Thoracic aorta (tissue), 2 donors: ENCODE measurements at regions not wholly inside any gene's neighbourhood (a gene's known extent, or its start where the extent isn't known, plus 50 kb on each side); places are given as distances from the start of the nearest gene placed in this dataset.

Source experiments
- ATAC-seq: fragments of 150-250 bp; one replicate; pipeline ENCODE4 v1.8.0; 2017; ENCODE audit warnings: low read depth; ENCODE audit not compliant: insufficient number of reproducible peaks, low FRiP score
- DNase-seq: peaks from one replicate; pipeline ENCODE4 v3.0.0-alpha.2; 2020; ENCODE audit warnings: low spot score
- H3K27ac ChIP-seq, 2 donors: fragments of 200-600 bp; sonication (generic); 1 replicate in 1 of 2; 2 replicates in 1 of 2; pipeline ENCODE4 v1.5.1; 2016; ENCODE audit warnings: mild to moderate bottlenecking in 2 of 2, moderate library complexity in 2 of 2
- H3K27me3 ChIP-seq: fragments of 200-600 bp; sonication (generic); replicated peaks from 2 replicates; pipeline ENCODE4 v1.6.0; 2016; ENCODE audit warnings: mild to moderate bottlenecking; ENCODE audit not compliant: insufficient read depth
- H3K36me3 ChIP-seq: fragments of 200-600 bp; sonication (generic); one replicate; pipeline ENCODE4 v1.5.1; 2016
- H3K4me1 ChIP-seq, 2 donors: fragments of 200-600 bp; sonication (generic); 1 replicate in 1 of 2; 2 replicates in 1 of 2; pipeline versions ENCODE4 v1.5.1 to v1.6.0; 2016; ENCODE audit warnings: low read depth in 2 of 2, mild to moderate bottlenecking in 1 of 2; ENCODE audit not compliant: control insufficient read depth in 1 of 2
- H3K4me3 ChIP-seq: fragments of 200-600 bp; sonication (generic); 2 replicates; pipeline ENCODE4 v1.5.1; 2016; ENCODE audit warnings: mild to moderate bottlenecking
- H3K9me3 ChIP-seq: fragments of 200-600 bp; sonication (generic); 2 replicates; pipeline ENCODE4 v1.5.1; 2016
- CTCF ChIP-seq: fragments of 200-600 bp; sonication (generic); IDR thresholded peaks from one replicate; pipeline ENCODE4 v1.5.1; 2019; ENCODE audit warnings: antibody characterized with exemption

GRCh38 chr18:65568866-65569265 is 181.9 kb upstream of the CDH7 start:
- H3K4me1 ChIP-seq, result no peaks in the 10 kb centered on the region
- no peak for ATAC-seq
- H3K9me3 ChIP-seq, result no peaks in the 10 kb centered on the region
- DNase-seq, result no peak
- no peak overlapping the region for H3K4me3 ChIP-seq
- H3K27ac ChIP-seq, result no peak overlapping the region
- H3K36me3 ChIP-seq, result no peaks in the 10 kb centered on the region
- TF ChIP-seq CTCF, result no peak
- H3K27me3 ChIP-seq, result no peaks in the 10 kb centered on the region

DNA sequence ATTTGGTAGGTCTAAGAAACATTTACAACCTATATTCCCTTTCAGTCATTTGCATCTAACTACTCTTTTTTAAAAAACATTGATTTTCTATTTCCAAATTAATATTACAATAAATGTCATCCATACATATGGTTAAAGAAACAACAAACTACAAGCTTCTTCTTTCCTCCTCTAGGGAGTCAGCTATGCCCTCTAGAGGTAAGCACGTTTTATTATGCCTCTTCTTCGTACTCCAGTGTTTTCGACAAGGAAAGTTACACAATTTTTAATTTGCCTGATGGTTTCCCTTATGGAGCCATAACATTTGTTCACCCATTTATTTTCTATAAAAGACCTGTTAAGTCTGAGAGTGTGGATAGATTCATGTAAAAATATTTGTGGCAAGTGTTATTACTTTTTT is 183.4 kb upstream of the CDH7 start:
- DNase-seq, result no peak
- H3K36me3 ChIP-seq, result no peaks in the 10 kb centered on the region
- no peak overlapping the region for H3K27ac ChIP-seq
- no peak for ATAC-seq
- H3K4me3 ChIP-seq, result no peak overlapping the region
- no peaks in the 10 kb centered on the region for H3K27me3 ChIP-seq
- H3K9me3 ChIP-seq, result no peaks in the 10 kb centered on the region
- TF ChIP-seq CTCF, result no peak
- H3K4me1 ChIP-seq, result no peaks in the 10 kb centered on the region

DNA sequence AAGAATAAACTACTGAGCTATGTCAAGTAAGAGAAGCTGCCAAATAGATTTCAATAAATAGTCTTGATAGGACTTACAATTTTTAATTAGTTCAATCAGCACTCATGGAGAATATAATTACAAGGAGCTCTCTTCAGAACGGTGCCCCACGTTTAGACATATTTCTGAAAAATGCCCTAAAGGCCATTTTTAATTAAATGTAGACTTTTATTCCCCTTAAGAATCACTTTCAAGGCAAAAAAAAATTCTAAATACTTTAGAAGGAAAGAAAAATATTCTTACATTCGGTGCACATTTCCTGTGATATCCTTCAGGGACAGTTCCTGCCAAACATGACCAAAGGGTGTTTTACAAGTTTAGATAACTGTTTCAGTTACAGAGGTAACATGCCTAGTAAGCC is 202.5 kb upstream of the CDH7 start:
- TF ChIP-seq CTCF, result no peak
- no peaks in the 10 kb centered on the region for H3K9me3 ChIP-seq
- ATAC-seq, result no peak

DNA sequence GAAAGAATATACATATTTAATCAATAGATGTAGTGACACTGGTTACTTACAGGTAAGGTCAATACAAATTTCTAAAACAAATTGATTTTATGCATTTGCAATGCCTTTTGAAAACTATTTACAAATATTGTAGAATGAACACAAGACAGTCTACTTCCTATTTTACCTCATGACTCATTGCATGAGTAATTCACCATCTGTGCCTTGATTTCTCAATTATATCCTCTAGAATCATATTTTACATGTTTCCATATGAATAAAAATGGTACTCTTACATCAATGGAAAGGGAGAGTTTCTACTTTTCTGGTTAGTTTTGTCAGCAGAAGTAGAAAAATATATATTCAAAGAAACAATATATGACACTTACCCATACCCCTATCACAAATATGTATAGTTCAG is 203.8 kb upstream of the CDH7 start:
- no peaks in the 10 kb centered on the region for H3K9me3 ChIP-seq
- TF ChIP-seq CTCF, result no peak
- H3K27me3 ChIP-seq, result no peaks in the 10 kb centered on the region
- H3K4me3 ChIP-seq, result no peak overlapping the region
- ATAC-seq (no peak), DNase-seq (no peak)
- H3K4me1 ChIP-seq, result no peaks in the 10 kb centered on the region
- H3K27ac ChIP-seq, result no peak overlapping the region
- H3K36me3 ChIP-seq, result no peaks in the 10 kb centered on the region

More for the DNA sequence above, 202.5 kb upstream of the CDH7 start:
- Histone ChIP-seq H3K4me1 (no peaks in the 10 kb centered on the region), H3K36me3 (no peaks in the 10 kb centered on the region), H3K27ac (no peak overlapping the region), H3K4me3 (no peak overlapping the region), H3K27me3 (no peaks in the 10 kb centered on the region)
- DNase-seq, result no peak

DNA sequence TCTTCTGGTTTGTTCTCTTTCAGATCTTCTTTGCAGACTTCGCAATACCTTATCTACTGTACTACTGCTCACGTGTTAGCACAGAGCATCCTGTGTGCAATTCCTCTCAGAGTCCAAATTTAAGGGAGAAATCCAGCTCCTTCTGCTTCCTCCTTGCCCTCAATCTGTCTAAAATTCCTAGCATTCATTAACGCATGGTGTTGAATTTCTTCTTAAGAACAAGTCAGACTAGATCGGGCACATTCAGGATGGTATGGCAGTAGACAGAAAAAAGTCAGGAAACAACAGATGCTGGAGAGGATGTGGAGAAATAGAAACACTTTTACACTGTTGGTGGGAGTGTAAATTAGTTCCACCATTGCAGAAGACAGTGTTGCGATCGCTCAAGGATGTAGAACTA is 206.1 kb upstream of the CDH7 start:
- DNase-seq, result no peak
- no peak for ATAC-seq

More for the DNA sequence above, 206.1 kb upstream of the CDH7 start:
- Histone ChIP-seq H3K36me3 (no peaks in the 10 kb centered on the region), H3K27me3 (no peaks in the 10 kb centered on the region), H3K9me3 (no peaks in the 10 kb centered on the region), H3K4me3 (no peak overlapping the region), H3K4me1 (no peaks in the 10 kb centered on the region), H3K27ac (no peak overlapping the region)
- no peak for TF ChIP-seq CTCF
